Endothelial cell (in vitro differentiated cells): ENCODE measurements at regions not wholly inside any gene's neighbourhood (a gene's known extent, or its start where the extent isn't known, plus 50 kb on each side); places are given as distances from the start of the nearest gene placed in this dataset.

Source experiments
- DNase-seq: peaks from one replicate; pipeline ENCODE4 v3.0.0; 2021; ENCODE audit warnings: low spot score
- H3K27ac Mint-ChIP-seq: one replicate; pipeline ENCODE4 v1.8.0; 2021; ENCODE audit warnings: mixed read lengths, inconsistent platforms; ENCODE audit not compliant: unreplicated experiment
- H3K27me3 Mint-ChIP-seq: one replicate; pipeline ENCODE4 v1.8.0; 2021; ENCODE audit warnings: mild to moderate bottlenecking, moderate library complexity, mixed read lengths, inconsistent platforms; ENCODE audit not compliant: unreplicated experiment
- H3K36me3 Mint-ChIP-seq: one replicate; pipeline ENCODE4 v1.8.0; 2021; ENCODE audit warnings: mild to moderate bottlenecking, low read depth, mixed read lengths, inconsistent platforms; ENCODE audit not compliant: unreplicated experiment
- H3K4me1 Mint-ChIP-seq: one replicate; pipeline ENCODE4 v1.8.0; 2021; ENCODE audit warnings: mild to moderate bottlenecking, mixed read lengths, inconsistent platforms; ENCODE audit not compliant: unreplicated experiment
- H3K4me3 Mint-ChIP-seq: one replicate; pipeline ENCODE4 v1.8.0; 2021; ENCODE audit warnings: mild to moderate bottlenecking, mixed read lengths, inconsistent platforms; ENCODE audit not compliant: unreplicated experiment
- H3K9me3 Mint-ChIP-seq: one replicate; pipeline ENCODE4 v1.8.0; 2021; ENCODE audit warnings: mixed read lengths, inconsistent platforms; ENCODE audit not compliant: unreplicated experiment
- CTCF ChIP-seq: fragments of 200-600 bp; sonication (generic); IDR thresholded peaks from one replicate; pipeline ENCODE4 v1.5.0; 2021; ENCODE audit warnings: antibody characterized with exemption; ENCODE audit not compliant: unreplicated experiment

GRCh38 chr10:128572696-128573095 lies 446.5 kb upstream of the MKI67 start:
- DNase-seq = no peak
- no peak overlapping the region for H3K27ac Mint-ChIP-seq
- peaks cover 11% of the 10 kb centered on the region for H3K4me1 Mint-ChIP-seq
- no peaks in the 10 kb centered on the region for H3K9me3 Mint-ChIP-seq
- no peaks in the 10 kb centered on the region for H3K36me3 Mint-ChIP-seq
- no peak overlapping the region for H3K4me3 Mint-ChIP-seq
- TF ChIP-seq CTCF = no peak
- H3K27me3 Mint-ChIP-seq = peaks cover 2% of the 10 kb centered on the region

- Mint-ChIP-seq H3K9me3 (no peaks in the 10 kb centered on the region), H3K27ac (no peak overlapping the region), H3K4me1 (peaks cover 11% of the 10 kb centered on the region), H3K4me3 (no peak overlapping the region), H3K36me3 (no peaks in the 10 kb centered on the region), H3K27me3 (peaks cover 2% of the 10 kb centered on the region)
- no peak for TF ChIP-seq CTCF
- DNase-seq = no peak
Observed at GRCh38 chr10:128573281-128573845, 447.1 kb upstream of the MKI67 start.

GRCh38 chr10:128573986-128574385 lies 447.8 kb upstream of the MKI67 start:
- no peak for DNase-seq
- Mint-ChIP-seq H3K36me3 (no peaks in the 10 kb centered on the region), H3K4me1 (peaks cover 13% of the 10 kb centered on the region), H3K27ac (no peak overlapping the region), H3K4me3 (no peak overlapping the region), H3K9me3 (no peaks in the 10 kb centered on the region), H3K27me3 (peaks cover 2% of the 10 kb centered on the region)
- no peak for TF ChIP-seq CTCF

GRCh38 chr10:128574581-128575210 lies 448.5 kb upstream of the MKI67 start:
- H3K4me1 Mint-ChIP-seq = peaks cover 20% of the 10 kb centered on the region
- no peak for DNase-seq
- no peak overlapping the region for H3K27ac Mint-ChIP-seq
- no peaks in the 10 kb centered on the region for H3K36me3 Mint-ChIP-seq
- H3K9me3 Mint-ChIP-seq = no peaks in the 10 kb centered on the region
- TF ChIP-seq CTCF = no peak
- H3K4me3 Mint-ChIP-seq = no peak overlapping the region
- no peaks in the 10 kb centered on the region for H3K27me3 Mint-ChIP-seq

- TF ChIP-seq CTCF = no peak
- Mint-ChIP-seq H3K4me3 (no peak overlapping the region), H3K27me3 (no peaks in the 10 kb centered on the region), H3K36me3 (no peaks in the 10 kb centered on the region), H3K27ac (no peak overlapping the region), H3K4me1 (peaks cover 28% of the 10 kb centered on the region), H3K9me3 (no peaks in the 10 kb centered on the region)
- no peak for DNase-seq
Observed at GRCh38 chr10:128575761-128576160, 449.5 kb upstream of the MKI67 start.
